Lung (tissue), 11 donors: ENCODE measurements at regions not wholly inside any gene's neighbourhood (a gene's known extent, or its start where the extent isn't known, plus 50 kb on each side); places are given as distances from the start of the nearest gene placed in this dataset.

Experiments
- ATAC-seq: fragments of 200-7000 bp; cut with Tn5 transposase; one replicate; pipeline ENCODE4 v1.9.1; 2020; ENCODE audit warnings: moderate number of reproducible peaks; ENCODE audit not compliant: insufficient read depth, low FRiP score
- DNase-seq, 3 donors: peaks; one replicate each; pipeline ENCODE4 v3.0.0-alpha.2; 2013 to 2017
- H3K27ac ChIP-seq, 2 donors: one replicate each; pipeline ENCODE4 v1.5.1; 2013; ENCODE audit warnings: mild to moderate bottlenecking in 2 of 2, moderate library complexity in 2 of 2, control low read depth in 1 of 2, inconsistent platforms in 1 of 2, low read depth in 1 of 2, low read length in 1 of 2
- H3K27me3 ChIP-seq, 3 donors: one replicate each; pipeline ENCODE4 v1.5.1; 2013; ENCODE audit warnings: low read length in 2 of 3; ENCODE audit not compliant: control insufficient read depth in 3 of 3, insufficient read depth in 3 of 3
- H3K36me3 ChIP-seq, 4 donors: one replicate each; pipeline ENCODE4 v1.5.1; 2013; ENCODE audit warnings: low read length in 4 of 4, mild to moderate bottlenecking in 1 of 4, moderate library complexity in 1 of 4; ENCODE audit not compliant: control insufficient read depth in 4 of 4, insufficient read depth in 4 of 4
- H3K4me1 ChIP-seq, 5 donors: one replicate each; pipeline ENCODE4 v1.5.1; 2013; ENCODE audit warnings: low read length in 5 of 5, mild to moderate bottlenecking in 2 of 5, moderate library complexity in 1 of 5; ENCODE audit not compliant: control insufficient read depth in 5 of 5, insufficient read depth in 5 of 5
- H3K4me3 ChIP-seq: one replicate; pipeline ENCODE4 v1.5.1; 2013; ENCODE audit warnings: mild to moderate bottlenecking, control low read depth, moderate library complexity
- H3K9ac ChIP-seq, 2 donors: one replicate each; pipeline ENCODE4 v1.5.1; 2013; ENCODE audit warnings: low read length in 2 of 2, control low read depth in 1 of 2; ENCODE audit not compliant: insufficient read depth in 1 of 2
- H3K9me3 ChIP-seq, 4 donors: one replicate each; pipeline ENCODE4 v1.5.1; 2013; ENCODE audit warnings: low read length in 3 of 4, mild to moderate bottlenecking in 1 of 4, moderate library complexity in 1 of 4; ENCODE audit not compliant: control insufficient read depth in 4 of 4, insufficient read depth in 3 of 4
- WGBS, 2 donors: extraction: QIAGEN DNeasy Blood & Tissue Kit; methylation state at CpG; one replicate each; pipeline ENCODE4 v1.1.7; 2013; 5-methylcytosine and 5-hydroxymethylcytosine counted together
- TF ChIP-seq, protein P1 (sequence below): IDR thresholded peaks from 2 replicates; pipeline ENCODE4 v1.5.1; 2012; ENCODE audit warnings: mild to moderate bottlenecking; ENCODE audit errors: control extremely low read depth, extremely low read depth
- donor health status: control.
- donor health status: control.
- donor health status: Bipolar disorder and iron deficiency.
- donor health status: healthy.
- donor health status: DM: yes; HTN: yes; CAD: no.

- WGBS, 2 donors = 92% methylated on average over 5 of the region's 5 CpGs
- no peak for ATAC-seq
- Histone ChIP-seq H3K36me3 (no peaks in the 10 kb centered on the region), H3K9ac (no peak overlapping the region), H3K4me3 (no peak overlapping the region), H3K27me3 (no peaks in the 10 kb centered on the region), H3K9me3 (peaks cover 0 to 3% (median 0%) of the 10 kb centered on the region in 4 donors), H3K27ac (no peak overlapping the region), H3K4me1 (no peaks in the 10 kb centered on the region)
- no peak for DNase-seq
- TF ChIP-seq, protein P1, sequence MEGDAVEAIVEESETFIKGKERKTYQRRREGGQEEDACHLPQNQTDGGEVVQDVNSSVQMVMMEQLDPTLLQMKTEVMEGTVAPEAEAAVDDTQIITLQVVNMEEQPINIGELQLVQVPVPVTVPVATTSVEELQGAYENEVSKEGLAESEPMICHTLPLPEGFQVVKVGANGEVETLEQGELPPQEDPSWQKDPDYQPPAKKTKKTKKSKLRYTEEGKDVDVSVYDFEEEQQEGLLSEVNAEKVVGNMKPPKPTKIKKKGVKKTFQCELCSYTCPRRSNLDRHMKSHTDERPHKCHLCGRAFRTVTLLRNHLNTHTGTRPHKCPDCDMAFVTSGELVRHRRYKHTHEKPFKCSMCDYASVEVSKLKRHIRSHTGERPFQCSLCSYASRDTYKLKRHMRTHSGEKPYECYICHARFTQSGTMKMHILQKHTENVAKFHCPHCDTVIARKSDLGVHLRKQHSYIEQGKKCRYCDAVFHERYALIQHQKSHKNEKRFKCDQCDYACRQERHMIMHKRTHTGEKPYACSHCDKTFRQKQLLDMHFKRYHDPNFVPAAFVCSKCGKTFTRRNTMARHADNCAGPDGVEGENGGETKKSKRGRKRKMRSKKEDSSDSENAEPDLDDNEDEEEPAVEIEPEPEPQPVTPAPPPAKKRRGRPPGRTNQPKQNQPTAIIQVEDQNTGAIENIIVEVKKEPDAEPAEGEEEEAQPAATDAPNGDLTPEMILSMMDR = no peak
These were observed 414.8 kb upstream of the C2CD4B start for GRCh38 chr15:62579842-62580241.

GRCh38 chr15:62582580-62582979, 417.5 kb upstream of the C2CD4B start:
- peaks cover 0 to 1% (median 0%) of the 10 kb centered on the region in 5 donors for H3K4me1 ChIP-seq
- no peaks in the 10 kb centered on the region for H3K36me3 ChIP-seq
- H3K9ac ChIP-seq = no peak overlapping the region
- DNase-seq (no peak), ATAC-seq (no peak)
- H3K27me3 ChIP-seq = no peaks in the 10 kb centered on the region
- 84 to 93% methylated on average over 2 of the region's 2 CpGs for WGBS, 2 donors
- TF ChIP-seq, protein P1 = no peak
- no peak overlapping the region for H3K27ac ChIP-seq
- no peak overlapping the region for H3K4me3 ChIP-seq
- H3K9me3 ChIP-seq = peaks cover 0 to 3% (median 0%) of the 10 kb centered on the region in 4 donors

- no peak overlapping the region for H3K9ac ChIP-seq
- ATAC-seq = no peak
- peaks cover 0 to 3% (median 0%) of the 10 kb centered on the region in 4 donors for H3K9me3 ChIP-seq
- no peak for DNase-seq
- H3K4me1 ChIP-seq = peaks cover 1 to 9% (median 3%) of the 10 kb centered on the region in 5 donors
- WGBS, 2 donors = 85 to 94% methylated on average over 7 of the region's 7 CpGs
- no peaks in the 10 kb centered on the region for H3K27me3 ChIP-seq
- no peaks in the 10 kb centered on the region for H3K36me3 ChIP-seq
- no peak overlapping the region for H3K4me3 ChIP-seq
- H3K27ac ChIP-seq = no peak overlapping the region
- TF ChIP-seq, protein P1 = no peak
These were observed 419.5 kb upstream of the C2CD4B start for GRCh38 chr15:62584301-62585235.
